ENCODE measurements at regions not wholly inside any gene's neighbourhood (a gene's known extent, or its start where the extent isn't known, plus 50 kb on each side); places are given as distances from the start of the nearest gene placed in this dataset.
"Not testable (repeated sequence)": the region's sequence is repeated elsewhere in the genome, so short reads cannot be mapped to it uniquely, and the experiment has no call there.

- TF ChIP-seq ZNF384 (IDR thresholded peaks at IDR 0.05); SP1 (IDR thresholded peaks at IDR 0.05); ELF4 (IDR thresholded peaks at IDR 0.05); BHLHE40 (IDR thresholded peaks at IDR 0.05; ENCODE audit: borderline replicate concordance); FOXK2 (IDR thresholded peaks at IDR 0.05); FOXM1 (IDR thresholded peaks at IDR 0.05; ENCODE audit: borderline replicate concordance); FOXA1 (IDR thresholded peaks at IDR 0.05); ARNT (IDR thresholded peaks at IDR 0.05); L3MBTL2 (conservative IDR thresholded peaks at IDR 0.05); TARDBP (IDR thresholded peaks at IDR 0.05); SUZ12 (IDR thresholded peaks at IDR 0.05); CTBP1 (IDR thresholded peaks at IDR 0.05; ENCODE audit: borderline replicate concordance); NFRKB (IDR thresholded peaks at IDR 0.05): not testable (repeated sequence)
Observed at GRCh38 chr2:122085672-122086071, 330.2 kb downstream of the TSN start.

Data from HEK293T (cell line).